ENCODE measurements at regions not wholly inside any gene's neighbourhood (a gene's known extent, or its start where the extent isn't known, plus 50 kb on each side); places are given as distances from the start of the nearest gene placed in this dataset.

DNA sequence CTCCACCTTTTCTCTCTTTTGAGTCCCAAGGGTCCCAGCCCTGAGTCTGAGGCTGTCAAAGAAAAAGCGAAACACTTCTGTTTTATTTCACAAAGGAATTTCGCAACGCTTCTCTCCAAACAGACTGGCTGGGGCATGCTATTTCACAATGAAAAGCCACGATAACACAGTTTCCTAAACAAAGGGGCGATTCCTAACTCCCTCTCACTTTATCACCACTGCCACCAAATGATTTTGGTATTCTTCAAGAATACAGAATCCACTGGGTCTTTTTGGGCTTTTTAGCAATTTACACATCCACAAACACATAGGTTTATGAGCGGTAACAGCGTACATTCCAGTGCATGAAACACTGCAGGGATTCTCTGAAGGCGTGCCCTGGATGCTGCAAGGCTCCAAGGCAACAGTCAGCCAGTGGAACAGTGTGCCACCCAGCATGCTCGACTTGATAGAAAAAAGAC is 161.2 kb downstream of the DAD1 start:
- TF ChIP-seq CTCF (IDR thresholded peaks at IDR 0.05) (no peak), EZH2 (IDR thresholded peaks at IDR 0.05; ENCODE audit: borderline replicate concordance, insufficient read depth, low read depth, low read length, poor library complexity, severe bottlenecking) (no peak)
